Medulla oblongata (tissue), 1 donor: ENCODE measurements at regions not wholly inside any gene's neighbourhood (a gene's known extent, or its start where the extent isn't known, plus 50 kb on each side); places are given as distances from the start of the nearest gene placed in this dataset.

Experiments used
- DNase-seq: peaks from one replicate; pipeline ENCODE4 v3.0.0-alpha.2; 2015; ENCODE audit errors: extremely low spot score

DNA sequence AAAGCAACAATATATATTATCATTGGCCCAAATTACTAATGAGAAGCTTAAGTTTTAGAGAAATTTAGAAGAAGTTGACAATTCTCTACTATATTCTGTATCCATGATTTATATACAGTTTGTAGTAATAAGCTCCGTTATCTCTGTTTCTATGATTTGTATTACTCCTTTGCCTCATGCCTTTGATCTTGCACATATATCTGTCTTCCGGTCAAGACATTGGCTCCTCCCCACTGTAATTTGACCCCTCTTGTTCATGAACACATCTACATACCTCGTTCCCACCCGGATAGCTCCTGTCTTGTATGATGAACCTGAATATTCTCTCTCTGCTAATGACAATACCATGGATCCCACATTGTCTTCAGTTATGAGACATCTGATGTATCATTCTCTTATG, 581.0 kb upstream of the RGS18 start:
- DNase-seq: no peak

DNA sequence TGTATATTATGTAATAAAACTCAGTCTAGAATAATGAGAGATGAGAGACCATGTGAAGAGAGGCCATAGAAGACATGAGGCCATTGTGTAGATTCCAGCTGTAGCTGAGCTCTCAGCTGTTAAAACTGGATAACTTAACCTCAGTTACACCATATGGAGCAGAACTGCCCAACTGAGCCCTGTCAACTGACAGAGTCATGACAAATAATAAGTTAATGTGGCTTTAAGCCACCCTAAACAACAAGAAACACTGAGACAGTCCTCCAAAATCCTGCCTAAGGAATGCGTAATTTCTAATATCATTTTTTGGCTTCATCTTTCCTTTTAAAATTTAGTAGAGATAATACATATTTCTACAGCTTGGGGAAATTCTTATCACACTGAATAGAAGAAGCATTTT, 580.0 kb upstream of the RGS18 start:
- no peak for DNase-seq

DNA sequence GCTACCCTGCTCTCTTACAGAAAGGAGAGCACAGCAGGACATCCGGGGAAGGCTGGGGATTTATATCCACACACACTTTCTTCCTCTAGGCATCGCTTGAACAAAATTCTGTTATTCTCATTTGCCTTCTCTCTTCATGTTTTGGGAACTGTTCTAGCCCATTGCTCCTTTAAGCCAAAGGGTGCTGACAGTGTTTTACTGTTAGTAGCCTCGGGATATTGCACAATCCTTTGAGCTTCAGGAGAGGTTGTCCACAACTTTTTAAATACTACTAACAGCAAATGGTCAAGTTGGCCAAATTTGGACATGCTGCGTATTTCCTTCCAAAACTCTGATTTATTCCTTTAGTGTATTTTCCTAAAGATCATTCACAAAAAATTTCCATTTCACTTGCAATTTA, 579.2 kb upstream of the RGS18 start:
- DNase-seq: no peak

DNA sequence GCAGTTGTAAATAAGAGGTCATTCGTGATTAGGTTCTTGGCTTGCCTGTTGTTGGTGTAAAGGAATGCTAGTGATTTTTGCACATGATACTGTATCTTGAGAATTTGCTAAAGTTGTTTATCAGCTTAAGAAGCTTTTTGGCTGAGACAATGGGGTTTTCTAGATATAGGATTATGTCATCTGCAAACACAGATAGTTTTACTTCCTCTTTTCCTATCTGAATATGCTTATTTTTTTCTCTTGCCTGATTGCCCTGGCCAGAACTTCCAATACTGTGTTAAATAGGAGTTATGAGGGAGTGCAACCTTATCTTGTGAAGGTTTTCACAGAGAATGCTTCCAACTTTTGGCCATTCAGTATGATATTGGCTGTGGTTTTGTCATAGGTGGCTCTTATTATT, 576.1 kb upstream of the RGS18 start:
- no peak for DNase-seq

DNA sequence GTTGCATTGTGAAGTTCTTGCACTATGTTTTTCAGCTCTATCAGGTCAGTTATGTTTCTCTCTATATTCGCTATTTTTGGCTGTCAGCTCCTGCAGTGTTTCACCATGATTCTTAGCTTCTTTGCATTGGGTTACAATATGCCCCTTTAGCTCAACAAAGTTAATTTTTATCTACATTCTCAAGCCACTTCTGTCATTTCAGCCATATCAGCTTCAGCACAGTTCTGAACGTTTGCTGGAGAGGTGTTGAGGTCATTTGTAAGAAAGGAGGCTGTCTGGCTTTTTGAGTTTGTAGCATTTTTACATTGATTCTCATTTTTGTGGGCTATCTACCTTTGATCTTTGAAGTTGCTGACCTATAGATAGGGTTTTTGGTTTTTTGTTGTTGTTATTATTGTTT, 573.2 kb upstream of the RGS18 start:
- no peak for DNase-seq

DNA sequence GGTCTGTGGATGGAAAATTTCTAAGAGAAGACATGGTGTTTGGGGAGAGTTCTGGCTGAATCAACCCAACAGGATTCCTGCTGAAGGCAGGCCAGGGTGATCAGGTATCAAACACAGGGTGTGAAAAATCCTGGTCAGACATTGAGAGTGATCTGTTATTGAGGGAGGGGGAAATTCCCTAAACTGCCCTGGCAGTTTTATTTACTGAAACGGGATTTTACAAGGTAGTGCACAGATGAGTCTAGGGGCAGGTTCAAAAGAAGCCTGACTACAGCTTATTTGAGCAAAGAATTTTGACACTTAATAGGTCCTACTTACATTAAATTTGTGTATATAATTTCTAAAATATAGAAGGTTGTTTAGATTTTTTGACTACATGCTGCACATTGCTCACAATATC, 569.4 kb upstream of the RGS18 start:
- DNase-seq: no peak

DNA sequence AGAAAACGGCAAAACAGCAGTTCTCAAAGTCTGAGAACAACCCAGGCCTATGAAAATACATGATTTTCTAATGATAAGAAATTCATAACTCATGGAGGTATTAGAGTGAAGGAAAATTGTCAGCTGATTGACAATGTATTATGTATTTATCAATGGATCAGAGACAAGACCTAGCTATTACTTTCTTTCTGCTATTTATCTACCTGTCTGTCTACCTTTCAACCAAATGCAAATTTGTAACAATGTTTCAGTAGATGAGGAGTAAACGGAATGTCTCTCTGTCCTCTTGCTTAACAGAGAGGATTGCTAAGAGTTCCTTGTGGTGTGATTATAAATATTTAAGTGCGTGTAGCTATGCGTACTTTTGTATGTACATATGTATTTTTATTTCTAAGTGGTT, 568.7 kb upstream of the RGS18 start:
- no peak for DNase-seq

DNA sequence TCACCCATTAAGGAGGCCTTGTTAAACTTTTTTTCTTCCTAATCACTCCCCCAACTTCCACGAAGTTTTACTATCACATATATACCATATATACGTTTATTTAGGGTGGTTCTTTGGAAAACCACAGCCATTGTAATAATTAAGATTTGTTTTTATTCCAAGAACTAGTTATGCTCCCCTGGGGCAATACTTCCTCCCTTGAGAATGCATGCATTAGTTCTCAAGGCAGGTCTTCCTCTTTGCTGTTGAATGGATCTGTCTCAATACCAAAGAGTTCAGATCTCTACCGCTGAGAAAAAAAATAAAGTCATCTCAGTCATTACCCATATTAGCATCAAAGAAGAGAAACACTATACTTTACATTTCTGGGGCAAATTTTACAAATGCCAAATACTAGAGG, 567.7 kb upstream of the RGS18 start:
- no peak for DNase-seq

DNA sequence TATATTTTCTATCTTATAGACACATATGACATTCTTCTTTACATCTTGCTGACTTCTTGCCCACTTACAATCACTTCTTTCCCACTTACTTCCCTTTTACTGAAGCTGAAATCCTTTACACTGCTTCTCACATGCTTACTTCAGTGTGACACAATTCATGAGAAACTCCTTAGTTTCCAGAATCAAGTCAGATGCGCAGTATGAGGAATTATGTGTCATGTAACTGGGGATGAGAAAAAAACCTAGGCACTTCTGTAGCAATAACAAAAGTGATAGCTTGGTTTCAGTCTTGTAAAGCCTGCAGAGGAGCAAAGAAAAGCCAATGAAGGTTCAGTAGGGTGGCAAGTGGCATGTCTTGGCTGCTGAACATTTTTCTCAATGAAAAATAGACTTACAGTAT, 566.2 kb upstream of the RGS18 start:
- no peak for DNase-seq

DNA sequence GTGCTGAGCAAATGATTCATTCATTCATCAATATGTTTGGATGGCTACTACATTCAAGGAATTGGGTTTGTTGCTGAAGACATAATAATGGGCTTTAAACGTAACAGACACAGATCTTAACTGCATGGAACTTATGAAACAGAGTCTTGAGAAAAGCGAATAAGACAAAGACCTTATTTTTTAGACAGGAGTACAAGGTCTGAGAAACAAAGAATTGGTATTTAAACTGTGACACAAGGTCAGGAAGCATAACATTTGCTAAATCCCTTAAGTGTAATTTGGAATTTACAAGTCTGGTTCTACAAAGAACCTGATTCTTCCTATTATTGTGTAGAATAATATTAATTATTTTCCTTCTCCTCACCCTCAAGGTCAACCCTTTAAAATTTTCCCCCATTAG, 565.4 kb upstream of the RGS18 start:
- DNase-seq: no peak

DNA sequence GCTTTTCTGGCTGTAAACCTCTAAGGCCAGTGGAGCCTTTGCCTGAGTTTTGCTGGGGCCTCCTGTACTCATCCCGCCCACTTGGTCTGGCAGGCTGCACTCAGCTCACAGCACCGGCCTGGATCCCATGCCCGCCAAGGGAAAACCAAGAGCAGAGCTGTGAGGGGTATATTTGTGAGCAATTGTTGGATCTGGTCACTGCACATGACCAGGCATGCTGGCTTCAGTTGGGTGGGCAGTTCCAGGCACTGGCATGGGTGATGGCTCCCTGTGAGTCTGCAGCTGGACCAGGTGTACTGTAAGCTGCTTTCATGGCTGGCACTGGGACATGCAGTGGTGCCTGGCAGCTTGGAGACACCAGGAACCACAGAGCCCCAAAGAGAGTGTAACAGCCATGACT, 563.1 kb upstream of the RGS18 start:
- no peak for DNase-seq

DNA sequence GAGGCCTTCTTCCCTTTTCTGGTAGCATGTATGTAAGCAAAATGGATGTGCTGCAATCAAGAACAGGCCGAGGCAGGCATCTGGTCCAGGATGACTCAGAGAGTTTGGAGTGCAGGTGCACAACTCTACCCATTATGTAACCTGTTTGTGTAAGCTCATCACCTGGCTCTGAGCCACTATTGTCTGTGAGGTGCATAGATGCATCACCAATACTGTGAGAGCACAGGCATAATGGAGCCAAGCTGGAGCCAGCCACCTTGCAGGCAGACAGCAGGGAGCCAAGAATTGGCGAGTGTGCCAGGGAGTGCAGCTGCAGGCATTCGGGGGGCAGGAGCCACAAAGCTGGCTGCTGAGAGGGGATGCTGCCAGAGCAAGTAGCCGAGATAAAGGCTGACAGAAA, 549.9 kb upstream of the RGS18 start:
- DNase-seq: no peak

DNA sequence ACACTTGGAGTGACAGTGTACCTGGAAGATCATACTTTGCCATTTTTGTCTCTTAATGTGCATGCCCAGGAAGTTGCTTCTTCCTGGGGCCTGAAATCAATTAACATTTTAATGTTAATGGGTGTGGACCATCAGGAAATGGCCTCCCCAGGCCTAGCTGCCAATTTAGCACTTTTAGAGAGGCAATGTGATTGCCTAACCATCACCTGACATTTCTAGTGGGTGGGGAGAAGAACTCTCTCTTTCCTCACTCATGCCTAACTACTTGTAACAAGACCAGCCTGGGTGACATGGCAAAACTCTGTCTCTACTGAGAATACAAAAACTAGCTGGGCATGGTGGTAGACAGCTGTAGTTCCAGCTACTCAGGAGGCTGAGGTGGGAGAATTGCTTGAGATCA, 549.0 kb upstream of the RGS18 start:
- no peak for DNase-seq

DNA sequence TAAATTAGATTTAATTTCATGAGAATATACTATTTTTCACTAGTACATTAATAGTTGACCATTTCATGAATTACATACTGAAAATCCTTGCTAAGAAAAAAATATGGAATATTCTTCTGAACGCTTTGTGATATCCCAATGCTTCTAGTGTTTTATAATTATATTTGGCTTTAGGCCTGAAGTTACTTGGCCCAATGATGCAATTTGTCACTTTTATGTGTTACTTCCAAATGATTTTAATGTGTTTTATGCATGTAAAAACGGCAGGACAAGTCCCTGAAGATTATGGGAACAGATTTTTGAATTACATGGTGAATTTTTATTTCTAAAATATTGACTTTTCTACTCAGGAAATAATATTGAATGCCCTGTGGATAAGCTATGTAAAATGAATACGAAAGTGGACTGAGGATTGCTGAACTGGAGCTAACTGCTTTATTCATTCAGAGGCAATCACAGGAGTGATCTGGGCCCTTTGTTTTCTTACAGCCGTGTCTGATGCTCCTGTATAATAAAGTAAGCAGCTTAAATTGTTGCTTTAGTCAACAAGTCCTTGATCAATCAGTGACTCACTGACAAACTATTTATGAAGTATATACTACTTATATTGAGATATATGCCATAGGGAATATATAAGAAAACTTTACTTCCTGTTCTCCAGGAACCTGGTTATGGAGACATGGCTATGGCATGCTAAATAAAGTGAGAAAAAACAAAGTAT, 543.0 kb upstream of the RGS18 start:
- DNase-seq: no peak

DNA sequence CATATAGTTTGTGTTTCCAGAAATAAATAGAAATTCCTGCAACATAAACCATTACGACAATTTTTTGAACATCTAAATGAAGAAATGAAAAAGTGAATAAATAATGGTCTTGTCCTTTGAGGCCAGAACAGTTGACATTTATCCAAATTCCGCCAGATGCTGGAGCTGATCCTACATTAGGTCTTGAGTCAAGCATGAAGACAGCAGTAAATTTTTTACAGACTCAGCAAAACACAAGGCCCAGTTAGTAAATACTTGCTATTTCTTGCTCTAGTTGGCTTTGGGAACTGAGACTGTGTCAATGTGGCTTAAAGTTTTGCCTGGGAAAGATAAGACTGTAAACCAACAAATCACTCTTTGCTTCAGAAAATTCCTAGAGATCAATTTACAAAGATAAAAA, 540.1 kb upstream of the RGS18 start:
- DNase-seq: no peak

DNA sequence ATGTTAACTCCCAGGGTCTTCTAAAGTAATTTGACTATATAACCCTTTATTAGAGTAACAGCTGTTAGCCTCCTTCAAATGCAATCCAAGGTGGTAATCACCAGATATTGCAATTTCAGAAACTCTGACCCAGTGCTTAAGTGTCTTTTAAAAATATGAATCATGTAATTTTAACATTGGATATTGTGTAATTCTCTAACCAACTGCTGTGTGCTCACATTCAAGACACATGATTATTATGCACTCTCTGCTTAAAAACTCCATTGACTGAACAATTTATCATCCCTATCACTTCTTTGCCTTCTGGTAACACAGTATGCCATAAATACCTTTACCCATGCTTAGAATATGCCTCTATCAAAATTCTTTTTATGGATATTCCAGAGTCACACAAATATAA, 537.4 kb upstream of the RGS18 start:
- DNase-seq: no peak

DNA sequence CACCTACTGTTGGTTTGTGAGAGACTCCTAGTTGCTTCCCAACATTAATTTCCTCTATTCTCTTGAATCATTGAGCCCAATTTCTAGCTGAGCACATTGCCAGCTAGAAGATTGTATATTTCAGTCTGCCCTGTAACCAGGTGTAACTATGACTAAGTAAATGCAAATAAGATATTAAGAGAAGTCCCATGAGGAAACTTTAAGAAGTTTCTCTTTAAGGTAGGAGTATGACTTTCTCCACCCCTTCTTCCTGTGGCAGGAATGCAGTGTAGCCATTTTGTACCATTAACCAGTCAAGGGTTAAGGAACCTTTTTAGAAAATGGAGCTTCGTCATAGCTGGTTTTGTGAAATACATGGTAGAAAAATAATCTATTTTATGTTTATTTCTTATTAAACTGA, 534.2 kb upstream of the RGS18 start:
- no peak for DNase-seq

DNA sequence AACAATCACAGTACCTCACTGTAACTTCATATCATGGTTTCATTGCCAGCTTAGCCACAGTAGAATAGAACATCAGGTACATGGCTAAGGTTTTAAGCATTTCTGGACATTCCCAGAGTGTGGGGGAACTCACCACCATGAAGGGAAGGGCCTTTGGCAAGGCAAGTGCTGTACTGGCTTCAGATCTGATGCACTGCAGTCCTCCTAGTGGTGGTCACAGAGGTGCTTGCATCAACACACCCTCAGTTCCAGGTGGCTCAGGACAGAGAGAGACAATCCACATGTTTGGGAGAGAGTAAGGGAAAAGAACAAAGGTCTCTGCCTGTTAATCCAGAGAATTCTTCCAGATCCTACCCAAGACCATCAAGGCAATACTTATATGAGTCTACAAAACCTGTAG, 528.4 kb upstream of the RGS18 start:
- DNase-seq: no peak

DNA sequence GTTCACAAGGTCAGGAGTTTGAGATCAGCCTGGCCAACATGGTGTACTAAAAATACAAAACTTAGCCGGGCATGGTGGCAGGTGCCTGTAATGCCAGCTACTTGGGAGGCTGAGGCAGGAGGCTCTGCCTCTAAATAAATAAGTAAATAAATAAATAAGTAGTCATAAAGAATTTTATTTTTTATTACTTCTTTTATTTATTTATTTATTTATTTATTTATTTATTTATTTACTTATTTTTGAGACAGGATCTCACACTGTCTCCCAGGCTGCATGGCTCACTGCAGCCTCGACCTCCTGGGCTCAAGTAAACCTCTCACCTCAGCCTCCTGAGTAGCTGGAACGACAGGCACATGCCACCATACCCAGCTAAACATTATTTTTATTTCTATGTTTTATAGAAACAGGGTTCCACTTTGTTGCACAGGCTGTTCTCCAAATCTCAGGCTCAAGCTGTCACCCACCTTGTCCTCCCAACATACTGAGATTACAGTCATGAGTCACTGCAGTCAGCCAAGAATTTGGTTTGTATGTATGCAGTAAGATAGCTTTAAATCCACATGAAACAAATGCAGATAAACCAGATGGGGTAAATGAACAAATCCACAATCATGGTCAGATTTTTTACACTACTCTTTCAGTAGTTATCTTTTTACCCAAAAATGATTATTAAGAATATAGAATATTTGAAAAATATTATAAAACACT, 523.3 kb upstream of the RGS18 start:
- no peak for DNase-seq

DNA sequence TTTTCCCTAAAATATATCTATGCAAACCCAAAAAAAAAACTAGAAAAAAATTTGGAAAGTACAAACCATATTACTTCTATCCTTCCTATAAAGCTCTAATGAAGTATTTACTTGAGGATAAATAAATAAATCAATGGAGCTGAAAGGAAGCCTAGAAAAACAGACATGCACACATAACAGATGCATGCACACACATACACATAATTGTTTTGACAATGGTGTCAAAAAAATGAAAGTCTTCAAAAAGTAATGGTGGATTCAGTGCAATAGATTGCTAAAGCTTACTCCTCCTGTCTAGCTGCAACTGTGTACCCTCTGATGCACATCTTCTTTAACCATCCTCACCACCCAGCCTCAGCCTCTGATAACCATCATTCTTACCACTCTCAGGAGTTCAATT, 521.9 kb upstream of the RGS18 start:
- no peak for DNase-seq

DNA sequence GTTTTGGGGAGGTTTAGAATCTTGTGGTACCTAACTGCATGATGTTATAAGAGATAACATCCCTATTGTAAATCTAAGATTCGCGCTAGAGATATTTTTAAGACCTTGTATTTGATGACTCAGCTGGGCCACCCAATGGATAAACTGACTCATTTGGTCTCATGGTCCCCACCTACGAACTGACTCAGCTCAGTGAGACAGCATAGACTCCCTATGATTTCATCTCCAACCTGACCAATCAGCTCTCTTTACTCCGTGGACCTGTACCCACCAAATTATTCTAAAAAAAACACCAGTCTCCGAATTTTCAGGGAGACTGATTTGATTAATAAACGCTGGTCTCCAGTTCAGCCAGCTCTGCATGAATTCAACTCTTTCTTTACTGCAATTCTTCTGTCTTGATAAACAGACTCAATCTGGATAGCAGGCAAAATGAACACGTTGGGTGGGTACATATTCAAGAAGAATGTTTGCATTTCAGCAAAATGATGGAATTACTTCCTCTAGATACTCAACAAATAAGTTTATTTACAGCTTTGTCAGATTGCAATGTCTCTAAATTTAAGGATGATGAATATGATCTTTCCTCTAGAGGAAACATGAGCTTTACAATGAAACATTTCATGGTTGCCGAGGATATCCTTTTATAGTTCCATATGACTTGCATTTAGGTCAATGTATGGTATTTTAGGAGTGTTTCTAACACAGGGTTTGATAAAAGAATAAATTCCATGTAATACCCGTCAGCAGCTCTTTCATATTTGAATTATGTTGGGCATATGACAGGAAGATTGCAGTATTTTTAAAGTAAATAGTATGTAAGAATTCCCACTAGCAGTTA, 516.6 kb upstream of the RGS18 start:
- DNase-seq: no peak

DNA sequence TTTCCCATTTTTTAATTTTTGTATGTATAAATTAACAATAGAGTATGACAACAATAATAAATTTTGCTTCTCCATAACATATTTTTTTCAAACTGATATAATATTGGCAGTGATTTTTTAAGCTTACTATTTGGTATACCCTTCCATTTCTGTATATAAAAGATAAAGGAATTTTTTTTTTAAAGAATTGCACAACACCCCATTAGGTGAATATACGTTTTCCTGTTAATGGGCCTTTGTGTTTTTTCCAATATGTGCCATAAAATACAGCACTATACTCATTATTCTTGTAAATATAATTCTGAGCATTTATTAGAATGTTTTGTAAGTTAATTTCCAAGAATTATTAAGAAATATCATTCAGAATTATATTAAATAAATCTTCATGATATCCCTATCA, 515.2 kb upstream of the RGS18 start:
- DNase-seq: no peak

DNA sequence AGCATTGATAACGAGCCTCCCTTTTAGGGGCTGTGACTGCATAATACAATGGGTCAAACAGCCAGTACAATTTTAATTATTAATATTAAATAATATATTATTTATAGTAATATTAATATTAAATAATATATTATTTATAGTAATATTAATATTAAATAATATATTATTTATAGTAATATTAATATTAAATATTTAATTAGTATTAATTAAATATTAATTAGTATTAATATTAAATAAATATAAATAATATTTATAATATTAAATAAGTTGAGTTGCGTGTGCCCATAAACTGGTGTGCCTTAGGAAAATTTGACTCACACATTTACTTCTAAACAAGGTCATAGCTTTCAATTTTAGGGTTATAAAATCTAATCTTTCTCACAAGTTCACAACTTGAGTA, 509.3 kb upstream of the RGS18 start:
- no peak for DNase-seq
